Activated CD4-positive, alpha-beta T cell treated with anti-CD3 and anti-CD28 coated beads, Interleukin-2, amount 50 U/mL, for 24 hours (primary cell): ENCODE measurements at regions not wholly inside any gene's neighbourhood (a gene's known extent, or its start where the extent isn't known, plus 50 kb on each side); places are given as distances from the start of the nearest gene placed in this dataset.
"Not testable (repeated sequence)": the region's sequence is repeated elsewhere in the genome, so short reads cannot be mapped to it uniquely, and the experiment has no call there.

ENCODE experiments used
- DNase-seq, 2 donors: peaks; one replicate each; pipeline ENCODE4 v3.0.0-alpha.2; 2020; ENCODE audit warnings: low read depth in 1 of 2, low spot score in 1 of 2

DNA sequence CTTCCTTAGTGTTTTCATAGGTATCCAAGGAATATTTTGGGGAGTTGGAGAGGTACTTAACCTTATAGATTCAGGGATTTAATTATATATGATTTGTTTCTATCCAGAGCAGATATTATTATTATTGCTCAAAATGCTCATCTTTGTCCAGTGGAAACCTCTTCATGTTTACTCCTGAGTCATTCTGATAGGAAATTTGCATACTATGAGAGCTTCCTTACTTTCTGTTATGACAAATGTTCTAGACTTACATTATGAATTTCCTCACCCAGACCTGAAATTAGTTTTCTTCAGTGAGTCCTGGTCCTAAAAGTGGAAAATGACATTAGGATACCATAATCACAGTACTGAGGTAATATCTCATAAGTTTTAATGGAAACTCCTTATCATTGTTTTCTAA is 57.5 kb upstream of the PLPPR5 start:
- DNase-seq = no peak

DNA sequence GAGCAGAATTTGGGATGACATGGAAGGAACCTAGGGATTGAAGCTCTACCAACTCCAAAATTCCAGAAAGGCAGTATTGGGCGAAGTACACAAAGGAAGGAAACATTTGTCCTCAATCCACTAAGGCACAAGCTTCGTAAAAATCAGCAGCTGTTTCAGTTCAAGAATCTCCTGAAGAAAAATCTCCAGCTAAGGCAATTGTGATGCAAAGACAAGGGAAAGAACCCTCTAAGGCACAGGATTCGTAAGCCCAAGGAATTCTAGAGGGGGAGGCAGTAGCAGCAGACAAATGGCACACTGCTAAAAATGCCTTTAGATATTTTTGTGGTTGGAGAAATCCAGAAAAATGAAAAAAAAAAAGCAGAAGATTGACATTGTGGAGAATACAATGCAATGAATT is 64.5 kb upstream of the PLPPR5 start:
- no peak for DNase-seq

DNA sequence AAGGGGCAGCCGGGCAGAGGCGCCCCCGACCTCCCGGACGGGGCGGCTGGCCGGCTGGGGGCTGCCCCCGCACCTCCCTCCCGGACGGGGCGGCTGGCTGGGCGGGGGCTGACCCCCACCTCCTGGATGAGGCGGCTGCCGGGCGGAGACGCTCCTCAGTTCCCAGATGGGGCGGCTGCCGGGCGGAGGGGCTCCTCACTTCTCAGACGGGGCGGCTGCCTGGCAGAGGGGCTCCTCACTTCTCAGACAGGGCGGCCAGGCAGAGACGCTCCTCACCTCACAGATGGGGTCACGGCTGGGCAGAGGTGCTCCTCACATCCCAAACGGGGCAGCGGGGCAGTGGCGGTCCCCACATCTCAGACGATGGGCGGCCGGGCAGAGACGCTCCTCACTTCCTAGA is 73.9 kb upstream of the PLPPR5 start:
- not testable (repeated sequence) for DNase-seq

DNA sequence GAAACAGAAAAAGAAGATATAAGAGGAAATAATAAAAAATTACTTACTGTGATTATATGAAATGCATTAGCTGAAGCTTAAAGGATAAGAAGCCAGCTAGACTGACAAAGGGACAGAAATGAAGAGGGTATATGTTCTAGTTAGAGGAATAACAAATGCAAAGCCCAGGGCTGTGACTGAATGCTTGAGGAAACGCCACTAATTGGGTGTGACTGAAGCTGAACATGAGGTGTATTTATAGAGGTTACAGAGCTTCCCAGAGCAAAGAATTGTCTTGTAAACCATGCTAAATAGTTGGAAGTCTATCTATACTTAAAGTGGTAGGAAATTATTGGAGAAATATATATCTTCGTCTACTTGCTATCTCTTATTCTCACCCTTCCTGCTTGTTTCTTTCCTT is 77.7 kb upstream of the PLPPR5 start:
- DNase-seq = no peak

DNA sequence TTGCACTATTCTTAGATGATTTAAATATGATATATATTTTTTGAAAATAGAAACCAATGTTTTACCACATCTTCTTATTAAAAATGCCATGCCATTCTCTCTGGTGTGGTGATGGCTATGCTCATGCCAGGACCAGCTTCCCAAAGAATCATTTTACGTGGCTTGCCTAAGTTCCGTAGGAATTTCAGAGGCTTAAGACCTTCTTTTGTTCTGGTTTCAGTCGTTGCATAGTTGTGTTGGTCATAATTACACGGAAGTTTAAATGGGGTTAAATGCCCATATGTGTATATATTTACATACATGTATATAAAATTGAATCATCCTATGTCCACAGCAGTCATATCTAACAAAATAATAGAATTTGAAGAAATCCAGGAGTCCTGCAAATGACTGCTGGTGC is 78.7 kb upstream of the PLPPR5 start:
- no peak for DNase-seq

DNA sequence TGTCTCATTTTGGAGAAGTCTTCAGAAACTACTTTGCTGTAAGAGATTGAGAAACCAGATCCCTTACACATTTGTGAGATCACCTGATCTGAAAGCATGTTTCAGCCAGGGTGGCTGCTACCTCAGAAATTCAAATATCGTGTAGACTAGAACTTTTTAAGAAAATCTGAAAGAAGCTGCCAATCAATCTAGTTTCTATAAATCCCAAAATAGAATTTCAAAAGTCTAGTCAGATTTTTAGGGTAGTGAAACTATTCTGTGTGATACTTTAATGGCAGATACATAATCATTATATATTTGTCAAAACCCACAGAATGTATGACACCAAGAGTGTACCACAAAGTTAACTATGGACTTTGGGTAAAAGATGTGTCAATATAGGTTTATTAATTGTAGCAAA is 79.9 kb upstream of the PLPPR5 start:
- DNase-seq = no peak

DNA sequence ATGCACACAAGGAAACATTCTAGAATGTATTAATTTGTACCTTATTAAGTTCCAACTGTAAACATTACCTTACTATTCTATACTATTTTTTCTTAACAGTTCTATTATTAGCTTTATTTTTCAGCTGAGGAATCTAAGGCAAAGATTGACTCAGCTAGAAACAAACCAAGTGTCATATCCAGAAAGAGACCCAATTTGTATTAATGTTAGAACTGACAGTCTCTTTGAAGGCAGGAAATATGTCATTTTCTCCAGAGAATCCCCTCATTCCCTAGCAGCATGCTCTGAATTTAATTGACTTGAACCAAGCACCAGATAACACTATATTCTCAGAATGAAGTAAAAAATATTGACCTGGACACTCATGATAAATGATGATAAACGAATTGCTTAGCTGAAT is 81.4 kb upstream of the PLPPR5 start:
- DNase-seq = no peak

DNA sequence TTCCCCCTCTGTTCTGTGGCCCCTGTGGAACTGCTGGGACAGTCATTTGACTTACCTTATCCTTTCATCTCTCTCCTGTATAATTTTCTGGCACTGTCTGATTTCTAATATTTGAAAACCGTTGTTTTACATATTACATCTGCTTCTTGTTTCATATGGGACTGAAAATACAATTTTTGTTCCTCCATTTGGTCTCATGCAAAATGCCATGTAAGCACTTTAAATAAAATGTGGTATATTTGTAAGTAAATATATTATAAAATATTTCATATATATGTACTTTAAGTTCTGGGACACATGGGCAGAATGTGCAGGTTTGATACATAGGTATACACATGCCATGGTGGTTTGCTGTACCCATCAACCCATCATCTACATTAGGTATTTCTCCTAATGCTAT is 93.9 kb upstream of the PLPPR5 start:
- DNase-seq = no peak

DNA sequence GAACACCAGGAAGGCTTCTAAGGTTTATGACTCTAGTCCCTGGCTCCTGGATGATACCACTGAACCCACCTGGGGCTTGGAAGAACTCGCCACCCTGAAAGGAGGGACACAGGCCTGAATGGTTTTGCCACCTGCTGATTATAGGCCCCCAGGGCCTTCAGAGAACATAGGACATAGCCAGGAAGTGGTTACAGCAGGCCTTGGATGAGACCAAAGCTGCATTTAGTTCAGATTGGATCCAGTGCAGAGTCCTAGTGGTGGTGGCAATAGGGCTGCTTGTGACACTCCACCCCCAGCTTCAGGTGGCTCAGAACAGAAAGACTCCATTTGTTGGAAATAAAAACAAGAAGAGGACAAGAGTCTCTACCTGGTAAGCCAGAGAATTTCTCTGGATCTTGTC is 101.6 kb upstream of the PLPPR5 start:
- DNase-seq = no peak

DNA sequence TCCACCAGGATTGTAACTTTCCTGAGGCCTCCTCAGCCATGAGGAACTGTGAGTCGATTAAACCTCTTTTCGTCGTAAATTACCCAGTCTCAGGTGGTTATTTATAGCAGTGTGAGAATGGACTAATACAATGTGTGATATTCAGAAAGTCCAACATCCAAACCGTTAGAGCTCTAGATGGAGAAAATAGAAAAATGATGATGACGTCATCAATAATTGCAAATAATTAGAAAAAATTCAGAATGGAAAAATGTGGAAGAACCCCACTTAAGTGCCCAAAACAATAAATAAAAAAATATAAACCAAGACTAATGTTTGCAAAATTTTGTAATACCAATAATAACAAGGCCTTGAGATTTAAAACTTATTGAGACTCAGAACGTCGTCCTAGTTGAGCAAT is 103.0 kb upstream of the PLPPR5 start:
- DNase-seq = no peak

DNA sequence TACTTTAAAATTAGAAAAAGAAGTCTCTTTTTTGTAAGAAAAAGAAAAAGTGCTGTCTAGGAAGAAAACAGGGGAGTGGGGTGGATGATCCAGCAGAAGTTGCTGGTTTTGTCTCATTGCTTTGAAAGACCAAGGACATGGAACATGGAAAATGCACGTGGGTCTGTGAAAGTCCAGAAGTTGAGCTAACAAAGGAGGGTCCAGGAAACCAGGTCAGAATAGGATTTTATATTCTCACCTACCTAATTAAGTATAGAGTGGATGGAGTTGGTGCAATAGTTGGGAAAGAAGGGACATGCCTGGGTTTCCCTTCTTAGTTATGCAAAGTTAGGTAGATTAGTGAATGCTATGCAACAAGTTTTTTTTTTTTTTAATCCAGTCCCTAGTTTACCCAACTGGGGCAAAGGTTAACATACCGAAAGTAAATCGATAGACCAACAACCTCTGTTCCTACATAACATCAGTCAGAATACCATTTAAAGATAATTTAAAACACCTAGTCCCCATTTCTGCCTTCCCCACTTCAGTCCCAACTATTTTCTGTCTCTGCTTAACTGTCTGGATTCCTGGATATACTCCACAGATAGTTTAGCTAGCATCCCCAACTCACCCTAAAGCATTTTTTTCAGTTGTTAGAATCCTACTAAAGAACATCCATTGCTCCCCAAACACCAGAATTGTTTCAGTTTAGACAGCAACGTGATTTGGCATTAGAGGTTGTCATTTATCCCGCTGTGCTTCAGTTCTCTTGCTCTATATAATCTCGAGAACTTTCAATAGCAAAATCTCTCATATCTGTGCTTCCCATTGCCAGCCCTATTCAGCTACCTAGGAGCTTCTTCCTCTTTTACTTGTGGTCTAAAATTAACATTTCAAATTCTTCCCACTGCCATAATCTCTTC is 105.7 kb upstream of the PLPPR5 start:
- no peak for DNase-seq

DNA sequence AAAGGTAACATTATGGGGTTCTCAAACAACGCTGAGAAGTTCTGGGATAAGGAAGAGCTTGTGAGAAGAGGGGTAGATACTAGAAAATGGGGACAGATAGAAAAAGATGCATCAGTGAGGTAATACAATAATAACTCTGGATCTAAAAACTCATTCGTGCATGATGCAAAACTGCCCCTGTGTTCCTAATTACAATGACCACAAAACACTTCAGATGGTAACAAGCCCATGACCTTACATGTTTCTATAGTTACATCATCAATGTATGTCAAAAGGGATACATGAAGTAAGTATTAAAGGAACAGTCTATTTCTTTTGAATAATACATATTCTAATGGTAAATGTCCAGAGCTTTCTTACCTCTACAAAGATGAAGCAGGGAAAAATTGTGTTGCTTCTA is 110.6 kb upstream of the PLPPR5 start:
- DNase-seq = no peak

DNA sequence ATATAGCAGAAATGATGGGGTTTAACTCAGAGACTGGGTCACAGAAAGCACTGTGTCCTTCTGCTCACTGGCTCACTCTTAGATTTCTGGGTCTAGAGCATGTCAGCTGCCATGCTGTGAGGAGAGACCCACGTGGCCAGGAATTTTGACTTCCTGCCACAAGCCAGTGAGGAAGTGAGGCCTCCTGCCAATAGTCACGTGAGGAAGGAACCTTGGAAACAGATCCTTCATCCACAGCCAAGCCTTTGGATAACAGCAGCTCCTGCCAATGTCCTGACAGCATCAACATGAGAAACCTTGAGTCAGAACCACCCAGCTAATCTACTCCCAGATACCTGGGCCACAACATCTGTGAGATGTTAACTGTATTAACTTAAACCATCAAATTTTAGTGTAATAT is 114.5 kb upstream of the PLPPR5 start:
- DNase-seq = no peak

DNA sequence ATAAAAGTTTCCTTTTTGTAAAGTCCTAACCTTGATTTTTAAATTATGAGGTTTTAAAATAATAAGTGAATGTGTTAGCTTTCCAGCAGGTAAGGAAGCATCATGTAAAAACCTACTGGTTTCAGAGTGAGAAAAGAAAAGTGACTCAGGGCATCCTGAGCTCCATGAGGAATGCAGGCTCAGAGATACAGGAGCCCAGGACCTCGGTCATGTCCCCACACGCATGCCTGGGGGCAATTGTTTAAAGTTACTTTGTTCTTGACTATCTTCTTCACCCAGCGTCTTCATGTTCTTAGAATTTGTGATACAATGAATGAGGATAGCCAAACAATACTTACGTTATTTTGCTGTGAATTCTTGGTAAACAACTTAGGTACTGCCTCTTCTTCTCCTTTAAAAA is 117.4 kb upstream of the PLPPR5 start:
- DNase-seq = no peak

DNA sequence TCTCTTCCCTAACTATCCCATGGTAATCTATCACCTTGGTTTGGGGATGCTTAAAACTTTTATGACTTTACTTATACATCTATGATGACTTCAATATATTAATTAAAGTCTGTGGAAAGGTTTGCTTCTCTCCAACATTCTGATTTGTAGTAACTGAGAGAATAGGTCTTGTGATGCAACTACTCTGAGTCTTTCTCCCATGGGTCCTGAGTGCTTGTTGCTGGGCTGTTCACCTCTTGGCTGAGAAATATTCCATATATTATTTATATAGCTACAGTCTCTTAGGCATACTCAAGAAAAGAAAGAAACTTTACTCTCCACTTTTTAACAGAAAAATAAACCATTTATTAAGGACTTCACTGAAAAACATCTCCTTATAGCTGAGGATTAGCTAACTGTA is 119.3 kb upstream of the PLPPR5 start:
- no peak for DNase-seq

DNA sequence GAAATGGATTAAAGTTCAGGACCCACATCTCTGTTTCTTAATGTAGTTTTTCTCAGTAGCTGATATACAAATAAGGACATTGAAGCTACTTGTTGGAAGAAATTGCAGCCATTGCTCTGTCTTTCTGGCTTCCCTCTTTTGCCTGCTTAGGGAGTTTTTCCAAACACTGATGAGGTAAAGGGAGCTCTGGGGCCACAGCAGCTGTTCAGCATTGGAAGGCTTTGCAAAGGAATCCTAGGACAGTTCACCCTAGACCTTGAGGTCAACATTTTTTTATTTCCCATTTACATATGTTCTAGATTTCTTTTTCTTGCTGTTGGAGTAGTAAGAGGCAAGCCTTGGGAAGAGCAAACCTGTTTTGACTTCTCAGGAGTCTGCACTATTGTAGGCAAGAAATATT is 126.9 kb upstream of the PLPPR5 start:
- no peak for DNase-seq

DNA sequence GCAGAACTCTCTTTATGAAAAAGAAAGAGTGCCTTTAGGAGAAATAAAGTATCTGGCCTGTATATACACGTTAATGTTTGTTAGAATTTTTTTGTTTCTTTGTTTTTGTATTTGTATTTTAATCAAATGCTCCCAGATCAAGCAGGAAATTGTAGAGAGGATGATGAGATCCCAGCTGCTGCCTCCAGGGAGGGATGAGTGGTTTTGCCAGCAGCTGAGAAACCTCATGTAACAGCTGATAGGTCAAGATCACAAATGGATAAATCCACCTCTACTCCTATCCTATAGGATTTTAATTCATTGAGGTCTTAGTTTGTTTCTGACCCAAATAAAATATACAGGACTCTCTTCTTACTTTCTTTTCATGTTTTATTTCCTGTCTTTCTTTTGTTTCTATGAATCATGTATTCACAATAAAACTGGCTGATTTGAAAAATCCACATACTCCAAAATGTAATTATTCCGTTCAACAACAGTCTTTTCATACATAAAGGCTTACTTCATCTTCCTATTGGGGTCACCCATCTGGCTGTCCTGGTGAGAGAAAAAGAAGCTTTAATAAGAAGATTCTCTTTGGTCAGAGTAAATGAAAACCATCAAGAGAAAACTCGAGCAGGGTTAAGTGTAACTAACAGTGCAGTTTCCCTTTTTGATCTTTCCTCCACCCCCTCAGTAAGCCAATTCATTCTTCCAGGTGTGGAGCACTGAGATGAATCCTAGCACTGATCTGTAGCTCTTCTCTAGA is 129.3 kb upstream of the PLPPR5 start:
- DNase-seq = no peak

DNA sequence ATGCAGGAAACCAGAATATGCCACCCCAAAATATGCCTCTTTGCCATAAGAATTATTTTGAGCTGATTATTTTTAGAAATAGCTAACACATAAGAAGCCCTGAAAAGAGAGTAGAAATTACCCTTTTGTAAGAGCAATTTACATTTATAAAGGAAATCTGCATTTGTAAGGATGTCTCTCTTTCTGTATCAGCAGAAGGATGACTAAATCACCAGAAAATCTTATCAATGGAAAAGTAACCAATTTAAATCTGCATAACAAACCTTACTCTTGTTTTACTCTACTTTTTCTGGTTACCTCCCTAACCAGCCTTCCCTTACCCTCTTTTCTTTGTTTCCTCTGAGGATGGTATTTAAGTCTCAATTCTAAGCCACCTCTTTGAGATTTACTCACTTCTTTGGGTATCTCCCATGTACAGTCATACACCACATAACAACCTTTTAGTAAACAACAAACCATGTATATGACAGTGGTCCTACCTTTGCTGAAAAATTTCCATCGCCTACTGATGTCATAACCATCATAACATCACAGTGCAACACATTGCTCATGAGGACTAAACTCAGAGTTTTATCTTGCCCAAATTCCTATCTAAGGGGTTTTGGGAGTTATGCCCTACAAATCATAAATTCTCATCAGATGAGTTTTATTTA is 126.6 kb upstream of the PLPPR4 start:
- no peak for DNase-seq

DNA sequence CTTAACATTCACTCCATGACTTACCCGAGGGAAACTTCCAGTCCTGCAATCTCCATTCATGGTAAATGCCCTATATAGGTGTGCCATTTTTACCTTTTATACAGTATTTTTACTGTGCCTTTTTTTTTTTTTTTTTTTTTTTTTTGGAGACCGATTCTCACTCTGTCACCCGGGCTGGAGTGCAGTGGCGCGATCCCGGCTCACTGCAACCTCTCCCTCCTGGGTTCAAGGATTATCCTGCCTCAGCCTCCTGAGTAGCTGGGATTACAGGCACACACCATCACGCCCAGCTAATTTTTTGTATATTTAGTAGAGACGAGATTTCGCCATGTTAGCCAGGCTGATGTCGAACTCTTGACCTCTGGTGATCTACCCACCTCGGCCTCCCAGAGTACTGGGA is 124.4 kb upstream of the PLPPR4 start:
- no peak for DNase-seq

DNA sequence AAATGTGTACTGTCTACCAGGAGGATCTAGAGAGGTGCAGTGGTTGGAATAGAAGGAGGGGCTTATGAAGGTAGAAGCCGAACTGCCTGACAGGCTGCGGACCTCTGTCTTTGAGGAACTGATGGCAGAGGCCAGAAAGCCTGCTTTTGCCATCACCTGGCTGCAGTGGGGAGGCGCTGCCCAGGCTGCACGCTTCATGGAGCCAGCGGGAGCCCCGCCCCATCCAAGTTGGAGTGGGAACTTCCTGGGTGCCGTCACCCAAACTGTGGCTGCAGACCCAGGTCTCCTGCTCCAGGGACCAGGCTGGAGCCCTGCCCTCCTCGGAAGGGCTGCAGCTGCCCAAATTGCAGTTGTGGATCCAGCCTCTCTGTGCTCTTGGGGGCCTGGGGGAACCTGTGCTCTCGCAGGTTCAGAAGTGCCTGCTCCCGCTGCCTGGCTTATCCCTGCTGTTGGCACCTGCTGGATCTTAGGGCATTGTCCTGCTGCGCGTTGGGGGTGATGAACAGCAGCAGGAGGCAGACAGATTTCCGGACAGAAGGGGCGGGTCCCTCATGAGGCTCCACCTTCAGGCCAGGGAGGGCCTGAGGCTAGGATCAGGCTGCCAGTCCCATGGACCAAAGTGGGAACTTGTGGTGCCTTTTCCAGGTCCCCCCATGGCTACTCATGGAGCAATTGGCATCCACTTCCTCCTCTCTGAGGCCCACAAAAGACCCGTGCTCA is 118.0 kb upstream of the PLPPR4 start:
- no peak for DNase-seq

DNA sequence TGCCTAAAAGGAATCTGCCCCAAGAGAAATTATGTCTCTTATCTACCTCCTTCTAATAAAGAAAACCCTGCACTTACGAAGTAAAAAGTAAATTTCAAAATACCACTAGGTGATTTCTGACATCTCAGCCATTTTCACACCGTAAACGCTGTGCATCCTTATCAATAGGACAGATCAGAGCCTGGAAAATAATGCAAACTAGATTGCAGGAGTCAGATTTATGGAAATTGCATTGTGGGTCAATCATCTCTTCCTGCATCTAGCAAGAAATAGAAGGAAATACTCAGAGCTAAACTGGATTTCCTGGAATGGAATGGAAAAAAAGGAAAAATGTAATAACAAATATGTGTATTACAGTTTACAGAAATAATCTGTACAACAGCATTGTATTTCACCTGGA is 114.3 kb upstream of the PLPPR4 start:
- no peak for DNase-seq

DNA sequence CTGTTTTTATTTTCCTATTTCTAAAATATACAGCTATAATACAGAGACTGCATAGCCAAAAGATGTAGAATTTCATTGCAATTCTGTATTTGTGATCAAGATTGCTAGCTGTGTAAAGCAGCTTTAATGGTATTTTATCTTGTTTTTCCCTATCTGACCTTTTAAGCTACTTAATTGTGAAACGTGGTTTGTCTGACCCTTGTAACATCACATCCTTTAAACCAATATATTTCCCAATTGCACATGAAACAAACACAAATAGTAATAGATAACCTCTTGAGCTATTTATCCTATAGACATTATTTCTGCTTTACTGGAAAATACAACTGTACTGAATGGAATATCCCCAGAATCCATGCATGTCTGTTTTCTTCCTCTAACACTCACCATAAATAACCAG is 112.2 kb upstream of the PLPPR4 start:
- no peak for DNase-seq
